Endothelial cell of umbilical vein (primary cell): ENCODE measurements at regions not wholly inside any gene's neighbourhood (a gene's known extent, or its start where the extent isn't known, plus 50 kb on each side); places are given as distances from the start of the nearest gene placed in this dataset.

Source experiments
- BruUV-seq: library from RNA; stranded (reverse); fragments of 400-500 nt; replicated peaks from 2 replicates; lab custom pipeline; 2021; lab: Mats Ljungman, UMichigan
- CTCF ChIA-PET: fragments of 300-600, 350-600 bp; sonication (Branson Sonifier 250); formaldehyde crosslinking; loops from one replicate; lab custom pipeline; 2021; ENCODE audit warnings: antibody characterized with exemption, inconsistent platforms; lab: Charles Lee
- POLR2A ChIA-PET: fragments of 300-600, 350-600 bp; sonication (Branson Sonifier 250); formaldehyde crosslinking; loops from one replicate; lab custom pipeline; 2021; ENCODE audit warnings: antibody characterized with exemption, inconsistent platforms; lab: Charles Lee
- DNase-seq: peaks from one replicate; pipeline ENCODE4 v3.0.0-alpha.2; 2011; ENCODE audit warnings: low read depth, low spot score
- FAIRE-seq: peaks from 2 replicates; lab custom pipeline; 2011; peaks lifted over from hg19 to GRCh38; lab: Jason Lieb, UNC
- H2AFZ ChIP-seq: 2 replicates; pipeline ENCODE4 v1.6.0; 2012; ENCODE audit warnings: low read depth, low read length, control low read depth, inconsistent platforms
- H3K27ac ChIP-seq: 2 replicates; pipeline ENCODE4 v1.5.1; 2011; ENCODE audit warnings: low read depth, mild to moderate bottlenecking, control low read depth, low read length, moderate library complexity; ENCODE audit not compliant: insufficient read depth
- H3K27me3 ChIP-seq, 2 experiments: 2 replicates each; pipeline versions ENCODE4 v1.6.0 to v1.6.1; 2011; ENCODE audit warnings: low read length in 2 of 2, mixed read lengths in 1 of 2; ENCODE audit not compliant: control insufficient read depth in 2 of 2, insufficient read depth in 2 of 2
- H3K36me3 ChIP-seq, 2 experiments: 2 replicates in 1 of 2; 3 replicates in 1 of 2; pipeline ENCODE4 v1.5.1; 2011; ENCODE audit warnings: low read length in 2 of 2, mild to moderate bottlenecking in 1 of 2, moderate library complexity in 1 of 2; ENCODE audit not compliant: control insufficient read depth in 2 of 2, insufficient read depth in 2 of 2; ENCODE audit errors: extremely low read depth in 1 of 2
- H3K4me1 ChIP-seq: 3 replicates; pipeline ENCODE4 v1.5.1; 2011; ENCODE audit warnings: mild to moderate bottlenecking, low read length; ENCODE audit not compliant: control insufficient read depth, insufficient read depth; ENCODE audit errors: extremely low read depth
- H3K4me2 ChIP-seq: 2 replicates; pipeline ENCODE4 v1.6.1; 2011; ENCODE audit warnings: low read length, control low read depth, mixed read lengths; ENCODE audit not compliant: insufficient read depth
- H3K4me3 ChIP-seq, 3 experiments: fragments of 200-600 bp in 1 of 3; sonication (generic), shearing (Covaris generic) in 1 of 3; replicated peaks in 1 of 3; 2 replicates each; pipeline ENCODE4 v1.5.1; 2011 to 2016; ENCODE audit warnings: control low read depth in 3 of 3, low read length in 3 of 3, mild to moderate bottlenecking in 2 of 3, inconsistent platforms in 1 of 3, low read depth in 1 of 3, moderate library complexity in 1 of 3; ENCODE audit not compliant: insufficient read depth in 1 of 3
- H3K79me2 ChIP-seq: 2 replicates; pipeline ENCODE4 v1.6.0; 2012; ENCODE audit warnings: low read length, inconsistent platforms; ENCODE audit not compliant: control insufficient read depth, insufficient read depth
- H3K9ac ChIP-seq: replicated peaks from 2 replicates; pipeline ENCODE3; 2011; ENCODE audit warnings: low read length, control low read depth; ENCODE audit not compliant: insufficient read depth; ENCODE audit errors: extremely low read depth
- H3K9me1 ChIP-seq: replicated peaks from 3 replicates; pipeline ENCODE4 v1.6.0; 2011; ENCODE audit warnings: mild to moderate bottlenecking, low read length; ENCODE audit not compliant: control insufficient read depth, insufficient read depth; ENCODE audit errors: extremely low read depth
- H3K9me3 ChIP-seq: replicated peaks from 2 replicates; pipeline ENCODE4 v1.5.1; 2012; ENCODE audit warnings: low read length, inconsistent platforms; ENCODE audit not compliant: control insufficient read depth, insufficient read depth
- H4K20me1 ChIP-seq: replicated peaks from 2 replicates; pipeline ENCODE3; 2011; ENCODE audit warnings: mild to moderate bottlenecking, low read length; ENCODE audit not compliant: control insufficient read depth, insufficient read depth; ENCODE audit errors: extremely low read depth
- EZH2 ChIP-seq: IDR thresholded peaks from 2 replicates; pipeline ENCODE4 v1.6.1; 2012; ENCODE audit warnings: borderline replicate concordance, low read depth, mild to moderate bottlenecking, moderate library complexity, low read length, inconsistent platforms; ENCODE audit not compliant: severe bottlenecking
- FOS ChIP-seq: IDR thresholded peaks from 2 replicates; pipeline ENCODE4 v1.6.1; 2011; ENCODE audit warnings: mild to moderate bottlenecking, low read length, moderate library complexity, borderline replicate concordance; ENCODE audit not compliant: insufficient read depth
- JUN ChIP-seq: IDR thresholded peaks from 2 replicates; pipeline ENCODE4 v1.6.1; 2011; ENCODE audit warnings: borderline replicate concordance, low read depth; ENCODE audit not compliant: insufficient read length, insufficient read depth
- MAX ChIP-seq: IDR thresholded peaks from 2 replicates; pipeline ENCODE4 v1.6.1; 2011; ENCODE audit not compliant: insufficient read depth, insufficient read length
- MYC ChIP-seq: IDR thresholded peaks from one replicate; pipeline ENCODE4 v1.6.1; 2011; ENCODE audit warnings: mild to moderate bottlenecking, low read depth, low read length
- dilution Hi-C: fragments of 300-500 bp; cut with MboI; formaldehyde crosslinking; loops from one replicate; pipeline ENCODE4 v1.15.0; 2019; ENCODE audit warnings: low sequenced_read_pairs; ENCODE audit not compliant: extremely low pct_ligation_motif_present
- intact Hi-C: fragments of 100-400 bp; cut with micrococcal nuclease; formaldehyde crosslinking; loops from one replicate; pipeline ENCODE4 v1.10.0; 2022

- TF ChIP-seq JUN (no peak), MYC (no peak), FOS (no peak), EZH2 (no peak), MAX (no peak)
- H3K9me1 ChIP-seq: no peaks in the 10 kb centered on the region
- no peak overlapping the region for H3K4me2 ChIP-seq
- H3K4me3 ChIP-seq: no peak overlapping the region
- no TSS peak for BruUV-seq
- H3K27me3 ChIP-seq: no peaks in the 10 kb centered on the region
- no peaks in the 10 kb centered on the region for H3K79me2 ChIP-seq
- H4K20me1 ChIP-seq: no peaks in the 10 kb centered on the region
- no peaks in the 10 kb centered on the region for H3K4me1 ChIP-seq
- no peak overlapping the region for H3K9ac ChIP-seq
- no peak for FAIRE-seq
- no peaks in the 10 kb centered on the region for H3K9me3 ChIP-seq
- H3K27ac ChIP-seq: no peak overlapping the region
- dilution Hi-C loops (no loop called here), intact Hi-C loops (no loop called here)
- POLR2A ChIA-PET: no interaction called here
- H3K36me3 ChIP-seq: no peaks in the 10 kb centered on the region
- CTCF ChIA-PET: no interaction called here
- no peak for DNase-seq
- no peak overlapping the region for H2AFZ ChIP-seq
These were observed 62.1 kb downstream of the ZWINT start for GRCh38 chr10:56298941-56299340.

GRCh38 chr10:56296618-56297017 lies 64.4 kb downstream of the ZWINT start:
- intact Hi-C loops (no loop called here), dilution Hi-C loops (no loop called here)
- no peaks in the 10 kb centered on the region for H3K36me3 ChIP-seq
- no peaks in the 10 kb centered on the region for H3K4me1 ChIP-seq
- H3K9me1 ChIP-seq: no peaks in the 10 kb centered on the region
- ChIA-PET POLR2A (no interaction called here), CTCF (no interaction called here)
- H3K4me2 ChIP-seq: no peak overlapping the region
- H3K27me3 ChIP-seq: no peaks in the 10 kb centered on the region
- H3K79me2 ChIP-seq: no peaks in the 10 kb centered on the region
- TF ChIP-seq EZH2 (no peak), MAX (no peak), MYC (no peak)
- no peak overlapping the region for H3K4me3 ChIP-seq
- BruUV-seq: no TSS peak
- no peak for FAIRE-seq
- H4K20me1 ChIP-seq: no peaks in the 10 kb centered on the region
- H3K9ac ChIP-seq: no peak overlapping the region
- DNase-seq: no peak
- no peaks in the 10 kb centered on the region for H3K9me3 ChIP-seq
- no peak overlapping the region for H3K27ac ChIP-seq
- H2AFZ ChIP-seq: no peak overlapping the region
